ENCODE measurements at regions not wholly inside any gene's neighbourhood (a gene's known extent, or its start where the extent isn't known, plus 50 kb on each side); places are given as distances from the start of the nearest gene placed in this dataset.
A peak's percentile ranks its signal among the peaks of the same experiment; 100 is the strongest.

GRCh38 chr18:45197526-45197970, 417.7 kb upstream of the SLC14A2 start:
- H3K27ac ChIP-seq (ENCODE audit: low read length) = no peak overlapping the region
- DNase-seq = no peak
- no peaks in the 10 kb centered on the region for H3K4me1 ChIP-seq (ENCODE audit: control insufficient read depth, insufficient read depth, low read length)
- H3K36me3 ChIP-seq (ENCODE audit: control insufficient read depth, insufficient read depth, low read length) = no peaks in the 10 kb centered on the region
- H3K4me3 ChIP-seq (ENCODE audit: low read length) = no peak overlapping the region
- WGBS (ENCODE audit: insufficient coverage) = 100% methylated on average over 1 of the region's 5 CpGs
- H3K27me3 ChIP-seq (ENCODE audit: control insufficient read depth, insufficient read depth, low read length) = no peaks in the 10 kb centered on the region
- H3K9me3 ChIP-seq (replicated peaks; ENCODE audit: control insufficient read depth, low read depth, low read length) = no peaks in the 10 kb centered on the region

DNA sequence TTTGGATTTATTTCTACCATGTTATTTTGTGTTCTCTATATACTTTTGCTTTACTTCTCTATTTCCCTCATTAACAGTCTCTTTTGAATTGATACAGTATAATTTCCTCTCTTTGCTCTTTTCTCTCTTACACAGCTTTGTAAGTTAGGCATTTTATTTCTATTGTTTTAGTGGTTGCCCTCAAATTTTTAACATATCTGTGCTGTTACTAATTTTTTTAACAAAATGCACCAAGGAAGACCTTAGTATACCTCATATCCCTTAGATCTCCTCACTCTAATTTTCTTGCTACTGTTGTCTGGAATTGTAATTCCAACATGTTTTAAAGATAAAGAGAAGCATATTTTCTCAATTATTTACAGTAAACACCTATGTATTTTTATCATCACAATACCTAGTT, 416.8 kb upstream of the SLC14A2 start:
- no peak for DNase-seq
- no peak overlapping the region for H3K27ac ChIP-seq (ENCODE audit: low read length)
- no peaks in the 10 kb centered on the region for H3K27me3 ChIP-seq (ENCODE audit: control insufficient read depth, insufficient read depth, low read length)
- H3K4me3 ChIP-seq (ENCODE audit: low read length) = no peak overlapping the region
- H3K4me1 ChIP-seq (ENCODE audit: control insufficient read depth, insufficient read depth, low read length) = no peaks in the 10 kb centered on the region
- H3K36me3 ChIP-seq (ENCODE audit: control insufficient read depth, insufficient read depth, low read length) = no peaks in the 10 kb centered on the region
- H3K9me3 ChIP-seq (replicated peaks; ENCODE audit: control insufficient read depth, low read depth, low read length) = no peaks in the 10 kb centered on the region

DNA sequence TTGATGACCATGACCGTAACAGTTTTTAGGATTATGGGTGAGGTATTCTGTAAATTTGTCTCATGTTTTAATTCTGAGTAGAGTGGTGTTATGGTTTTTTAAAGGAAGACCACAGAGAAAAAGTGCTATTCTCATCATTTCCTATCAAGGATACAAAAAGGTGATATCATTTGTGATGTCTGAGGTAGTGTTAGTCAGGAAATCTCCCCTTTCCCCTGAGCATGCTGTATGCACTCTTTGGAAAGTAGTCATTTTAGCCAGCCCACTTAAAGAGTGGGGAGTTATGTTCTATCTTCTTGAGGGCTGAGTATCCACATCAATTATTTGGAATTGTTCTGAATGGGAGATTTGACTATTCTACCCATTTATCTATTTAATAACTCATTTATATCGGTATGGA, 414.2 kb upstream of the SLC14A2 start:
- Histone ChIP-seq H3K36me3 (ENCODE audit: control insufficient read depth, insufficient read depth, low read length) (no peaks in the 10 kb centered on the region), H3K27ac (ENCODE audit: low read length) (no peak overlapping the region), H3K27me3 (ENCODE audit: control insufficient read depth, insufficient read depth, low read length) (no peaks in the 10 kb centered on the region), H3K4me3 (ENCODE audit: low read length) (no peak overlapping the region), H3K4me1 (ENCODE audit: control insufficient read depth, insufficient read depth, low read length) (no peaks in the 10 kb centered on the region), H3K9me3 (replicated peaks; ENCODE audit: control insufficient read depth, low read depth, low read length) (no peaks in the 10 kb centered on the region)
- no CpG with 5 or more reads among the region's 2 CpGs for WGBS (ENCODE audit: insufficient coverage)
- no peak for DNase-seq

- Histone ChIP-seq H3K27me3 (ENCODE audit: control insufficient read depth, insufficient read depth, low read length) (no peaks in the 10 kb centered on the region), H3K9me3 (replicated peaks; ENCODE audit: control insufficient read depth, low read depth, low read length) (no peaks in the 10 kb centered on the region), H3K36me3 (ENCODE audit: control insufficient read depth, insufficient read depth, low read length) (no peaks in the 10 kb centered on the region), H3K4me1 (ENCODE audit: control insufficient read depth, insufficient read depth, low read length) (no peaks in the 10 kb centered on the region), H3K27ac (ENCODE audit: low read length) (no peak overlapping the region), H3K4me3 (ENCODE audit: low read length) (no peak overlapping the region)
- DNase-seq = no peak
These were observed 413.8 kb upstream of the SLC14A2 start for GRCh38 chr18:45201489-45201888.

DNA sequence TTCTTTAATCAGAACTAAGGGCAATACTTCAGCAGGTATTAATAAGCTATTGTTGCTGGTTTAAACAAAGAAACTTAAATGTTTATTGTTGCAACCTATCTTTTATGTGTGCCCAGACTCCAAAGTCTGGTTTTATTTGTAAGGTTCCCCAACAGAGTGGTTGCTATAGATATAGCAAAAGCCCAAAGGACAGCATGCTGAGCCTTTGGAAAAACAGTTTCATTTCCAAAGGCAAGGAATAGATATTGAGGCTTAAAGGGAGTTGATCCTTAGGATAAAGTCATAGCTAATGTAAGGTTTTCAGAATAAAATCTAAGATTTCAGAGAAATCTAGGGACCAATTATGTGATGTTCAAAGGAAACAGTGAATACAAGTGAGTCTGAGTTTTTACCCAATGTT, 413.2 kb upstream of the SLC14A2 start:
- H3K4me1 ChIP-seq (ENCODE audit: control insufficient read depth, insufficient read depth, low read length) = no peaks in the 10 kb centered on the region
- no peaks in the 10 kb centered on the region for H3K36me3 ChIP-seq (ENCODE audit: control insufficient read depth, insufficient read depth, low read length)
- H3K4me3 ChIP-seq (ENCODE audit: low read length) = no peak overlapping the region
- no peaks in the 10 kb centered on the region for H3K9me3 ChIP-seq (replicated peaks; ENCODE audit: control insufficient read depth, low read depth, low read length)
- no peaks in the 10 kb centered on the region for H3K27me3 ChIP-seq (ENCODE audit: control insufficient read depth, insufficient read depth, low read length)
- H3K27ac ChIP-seq (ENCODE audit: low read length) = no peak overlapping the region
- DNase-seq = peak; percentile 82

DNA sequence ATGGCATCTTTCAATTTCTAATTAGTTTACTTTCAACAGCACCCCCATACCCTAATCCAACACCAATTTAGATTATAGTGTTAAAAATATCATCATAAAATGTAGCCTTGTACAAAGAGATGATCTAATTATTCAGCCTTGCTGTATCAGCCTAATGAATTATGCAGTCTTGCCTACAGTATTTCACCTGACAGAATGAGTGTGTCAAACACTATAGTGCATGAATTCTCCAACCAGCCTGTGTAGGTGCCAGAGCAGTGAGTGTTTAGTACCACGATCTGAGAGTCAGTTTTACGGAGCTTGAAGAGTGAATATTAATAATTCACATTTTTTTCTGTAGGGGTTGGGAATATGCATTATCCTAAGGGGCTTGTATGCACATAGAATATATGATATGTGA, 411.6 kb upstream of the SLC14A2 start:
- Histone ChIP-seq H3K4me1 (ENCODE audit: control insufficient read depth, insufficient read depth, low read length) (no peaks in the 10 kb centered on the region), H3K27me3 (ENCODE audit: control insufficient read depth, insufficient read depth, low read length) (no peaks in the 10 kb centered on the region), H3K9me3 (replicated peaks; ENCODE audit: control insufficient read depth, low read depth, low read length) (no peaks in the 10 kb centered on the region), H3K27ac (ENCODE audit: low read length) (no peak overlapping the region), H3K4me3 (ENCODE audit: low read length) (no peak overlapping the region), H3K36me3 (ENCODE audit: control insufficient read depth, insufficient read depth, low read length) (no peaks in the 10 kb centered on the region)
- no peak for DNase-seq
- no CpG with 5 or more reads among the region's 2 CpGs for WGBS (ENCODE audit: insufficient coverage)

DNA sequence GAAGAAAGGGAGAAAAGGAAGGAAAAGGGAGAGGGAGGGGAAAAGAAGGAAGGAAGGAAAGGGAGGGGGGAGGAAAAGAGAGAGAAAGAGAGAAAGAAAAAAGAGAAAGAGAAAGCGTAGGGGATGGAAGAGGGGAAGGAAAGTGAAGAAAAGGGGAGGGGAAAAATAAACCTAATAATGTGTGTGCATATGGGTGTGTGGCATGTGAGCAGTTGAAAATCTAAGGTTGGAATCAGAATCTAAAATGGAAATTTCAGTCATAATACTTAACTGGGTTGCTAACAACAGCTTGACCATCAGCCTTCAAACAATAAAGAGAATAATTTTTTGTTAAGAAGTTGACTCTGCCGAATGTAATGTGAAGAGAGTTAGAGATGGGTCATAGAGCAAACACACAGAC, 407.9 kb upstream of the SLC14A2 start:
- Histone ChIP-seq H3K4me1 (ENCODE audit: control insufficient read depth, insufficient read depth, low read length) (no peaks in the 10 kb centered on the region), H3K27ac (ENCODE audit: low read length) (no peak overlapping the region), H3K27me3 (ENCODE audit: control insufficient read depth, insufficient read depth, low read length) (no peaks in the 10 kb centered on the region), H3K4me3 (ENCODE audit: low read length) (no peak overlapping the region), H3K9me3 (replicated peaks; ENCODE audit: control insufficient read depth, low read depth, low read length) (no peaks in the 10 kb centered on the region), H3K36me3 (ENCODE audit: control insufficient read depth, insufficient read depth, low read length) (no peaks in the 10 kb centered on the region)
- WGBS (ENCODE audit: insufficient coverage) = 89% methylated on average over 1 of the region's 2 CpGs
- no peak for DNase-seq

GRCh38 chr18:45208164-45208563, 407.1 kb upstream of the SLC14A2 start:
- Histone ChIP-seq H3K9me3 (replicated peaks; ENCODE audit: control insufficient read depth, low read depth, low read length) (no peaks in the 10 kb centered on the region), H3K27me3 (ENCODE audit: control insufficient read depth, insufficient read depth, low read length) (no peaks in the 10 kb centered on the region), H3K27ac (ENCODE audit: low read length) (no peak overlapping the region), H3K36me3 (ENCODE audit: control insufficient read depth, insufficient read depth, low read length) (no peaks in the 10 kb centered on the region), H3K4me3 (ENCODE audit: low read length) (no peak overlapping the region), H3K4me1 (ENCODE audit: control insufficient read depth, insufficient read depth, low read length) (no peaks in the 10 kb centered on the region)
- no peak for DNase-seq
- WGBS (ENCODE audit: insufficient coverage) = 85% methylated on average over 6 of the region's 7 CpGs

DNA sequence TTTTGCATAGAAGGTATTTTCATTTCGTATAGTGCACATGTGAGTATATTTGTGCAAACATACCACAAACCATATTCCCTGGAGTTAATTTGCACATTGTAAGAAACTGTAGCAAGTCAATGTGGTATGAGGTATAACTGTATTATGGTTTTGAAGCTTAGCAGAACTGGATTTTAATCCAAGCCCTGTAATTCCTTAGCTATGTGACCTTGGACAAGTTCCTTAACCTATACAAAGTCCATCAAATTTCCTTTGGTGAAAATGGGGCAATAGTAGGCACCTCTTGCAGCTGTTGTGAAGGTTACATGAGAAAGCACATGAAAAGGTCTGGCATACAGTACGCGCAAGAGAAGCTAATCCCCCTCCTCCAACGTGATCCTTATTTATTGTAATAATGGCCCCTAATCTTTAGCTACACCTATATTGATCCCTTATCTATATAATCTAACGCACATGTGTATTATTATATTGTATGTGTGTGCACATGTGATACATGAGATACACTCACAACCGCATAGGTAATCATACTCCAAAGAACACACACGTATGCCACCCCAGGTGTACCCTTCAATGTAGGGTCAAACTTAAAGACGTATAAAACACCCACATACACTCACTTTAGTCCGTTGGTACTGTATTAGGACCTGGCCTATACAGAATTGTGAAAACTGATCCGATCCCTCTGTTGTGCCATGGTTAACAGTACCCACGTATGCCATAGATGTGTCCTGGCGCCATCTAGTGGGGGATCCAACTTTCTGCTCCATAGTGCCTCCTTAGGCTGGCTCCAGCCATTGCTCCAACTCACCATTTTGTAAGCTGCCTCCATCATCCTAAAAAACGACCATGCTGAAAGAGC, 402.9 kb upstream of the SLC14A2 start:
- 45% methylated on average over 5 of the region's 13 CpGs for WGBS (ENCODE audit: insufficient coverage)
- Histone ChIP-seq H3K27me3 (ENCODE audit: control insufficient read depth, insufficient read depth, low read length) (no peaks in the 10 kb centered on the region), H3K4me1 (ENCODE audit: control insufficient read depth, insufficient read depth, low read length) (no peaks in the 10 kb centered on the region), H3K27ac (ENCODE audit: low read length) (no peak overlapping the region), H3K36me3 (ENCODE audit: control insufficient read depth, insufficient read depth, low read length) (no peaks in the 10 kb centered on the region), H3K9me3 (replicated peaks; ENCODE audit: control insufficient read depth, low read depth, low read length) (no peaks in the 10 kb centered on the region), H3K4me3 (ENCODE audit: low read length) (no peak overlapping the region)
- peak; percentile 66 for DNase-seq

- Histone ChIP-seq H3K9me3 (replicated peaks; ENCODE audit: control insufficient read depth, low read depth, low read length) (no peaks in the 10 kb centered on the region), H3K36me3 (ENCODE audit: control insufficient read depth, insufficient read depth, low read length) (no peaks in the 10 kb centered on the region), H3K4me3 (ENCODE audit: low read length) (no peak overlapping the region), H3K27ac (ENCODE audit: low read length) (no peak overlapping the region), H3K4me1 (ENCODE audit: control insufficient read depth, insufficient read depth, low read length) (no peaks in the 10 kb centered on the region), H3K27me3 (ENCODE audit: control insufficient read depth, insufficient read depth, low read length) (no peaks in the 10 kb centered on the region)
- no peak for DNase-seq
- WGBS (ENCODE audit: insufficient coverage) = no CpG with 5 or more reads among the region's 1 CpG
These were observed 402.3 kb upstream of the SLC14A2 start for GRCh38 chr18:45213040-45213333.

DNA sequence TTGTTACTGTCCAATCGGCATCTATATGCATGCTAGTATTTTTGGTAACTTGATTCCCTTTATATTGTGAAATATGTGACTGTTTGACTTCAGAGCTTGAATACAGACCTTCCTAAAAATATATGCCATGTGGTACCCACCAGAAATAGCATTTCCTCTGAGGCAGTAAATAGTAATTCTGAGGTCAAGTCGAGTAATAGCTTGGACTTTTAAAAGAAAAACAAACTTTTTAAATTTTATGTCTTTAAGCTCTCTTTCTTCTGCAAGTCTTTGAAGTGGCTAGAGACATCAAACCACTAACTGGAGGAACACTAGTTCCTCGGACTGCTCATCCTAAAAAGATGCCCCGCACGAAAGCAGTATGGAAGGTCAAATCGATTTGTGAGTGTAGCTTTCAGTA, 396.8 kb upstream of the SLC14A2 start:
- Histone ChIP-seq H3K36me3 (ENCODE audit: control insufficient read depth, insufficient read depth, low read length) (no peaks in the 10 kb centered on the region), H3K27me3 (ENCODE audit: control insufficient read depth, insufficient read depth, low read length) (no peaks in the 10 kb centered on the region), H3K4me3 (ENCODE audit: low read length) (no peak overlapping the region), H3K4me1 (ENCODE audit: control insufficient read depth, insufficient read depth, low read length) (no peaks in the 10 kb centered on the region), H3K27ac (ENCODE audit: low read length) (no peak overlapping the region), H3K9me3 (replicated peaks; ENCODE audit: control insufficient read depth, low read depth, low read length) (no peaks in the 10 kb centered on the region)
- DNase-seq = no peak
- 81% methylated on average over 3 of the region's 6 CpGs for WGBS (ENCODE audit: insufficient coverage)
